T47D (cell line): ENCODE measurements at regions not wholly inside any gene's neighbourhood (a gene's known extent, or its start where the extent isn't known, plus 50 kb on each side); places are given as distances from the start of the nearest gene placed in this dataset.
A peak's percentile ranks its signal among the peaks of the same experiment; 100 is the strongest.

Source experiments
- DNase-seq, 2 experiments: peaks; one replicate each; pipeline versions ENCODE4 v3.0.0 to v3.0.0-alpha.2; 2011 to 2012; ENCODE audit warnings: low read depth in 1 of 2, low spot score in 1 of 2
- JUND ChIP-seq: IDR thresholded peaks from 2 replicates; pipeline ENCODE4 v1.6.1; 2012; ENCODE audit warnings: low read depth
- in situ Hi-C: cut with HindIII; loops from 2 replicates; pipeline ENCODE4 v1.10.0; 2016; ENCODE audit warnings: low sequenced_read_pairs, low pct_unique_long_range_greater_than_20kb

- no peak for DNase-seq
- in situ Hi-C loops: no loop called here
- no peak for TF ChIP-seq JUND
Observed at GRCh38 chr17:72005332-72006163, 115.3 kb upstream of the SOX9 start.

GRCh38 chr17:72008236-72008876 is 112.5 kb upstream of the SOX9 start:
- DNase-seq: no peak
- in situ Hi-C loops: no loop called here

GRCh38 chr17:72011561-72011960 is 109.3 kb upstream of the SOX9 start:
- in situ Hi-C loops: no loop called here
- DNase-seq: peak in 1 of 2 experiments; percentile 9
- no peak for TF ChIP-seq JUND

More at GRCh38 chr17:72008236-72008876, 112.5 kb upstream of the SOX9 start:
- no peak for TF ChIP-seq JUND

GRCh38 chr17:72021417-72022041 is 99.3 kb upstream of the SOX9 start:
- DNase-seq: no peak
- in situ Hi-C loops: no loop called here
- no peak for TF ChIP-seq JUND

- no peak for DNase-seq
- in situ Hi-C loops: no loop called here
- no peak for TF ChIP-seq JUND
Observed at GRCh38 chr17:72022328-72023275, 98.2 kb upstream of the SOX9 start.

DNA sequence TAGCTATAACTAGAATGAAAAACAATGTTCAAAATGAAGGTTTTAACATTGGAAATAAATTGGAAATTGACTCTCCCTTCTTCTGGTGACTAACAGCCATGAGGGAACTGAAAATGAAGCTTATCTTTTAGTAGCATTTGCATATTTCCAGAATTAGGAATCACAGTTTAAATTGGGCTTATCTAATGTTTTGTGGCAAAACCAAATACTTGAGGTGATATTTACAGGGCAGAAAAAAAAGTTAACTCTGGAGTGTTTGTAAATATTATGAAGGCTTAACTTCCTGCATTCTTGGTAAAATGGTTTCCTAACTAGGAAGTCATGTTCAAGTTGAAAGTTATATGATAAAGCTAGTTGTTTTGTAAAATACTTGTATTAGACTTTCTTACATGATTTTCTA is 96.4 kb upstream of the SOX9 start:
- in situ Hi-C loops: no loop called here
- TF ChIP-seq JUND: no peak
- DNase-seq: no peak

DNA sequence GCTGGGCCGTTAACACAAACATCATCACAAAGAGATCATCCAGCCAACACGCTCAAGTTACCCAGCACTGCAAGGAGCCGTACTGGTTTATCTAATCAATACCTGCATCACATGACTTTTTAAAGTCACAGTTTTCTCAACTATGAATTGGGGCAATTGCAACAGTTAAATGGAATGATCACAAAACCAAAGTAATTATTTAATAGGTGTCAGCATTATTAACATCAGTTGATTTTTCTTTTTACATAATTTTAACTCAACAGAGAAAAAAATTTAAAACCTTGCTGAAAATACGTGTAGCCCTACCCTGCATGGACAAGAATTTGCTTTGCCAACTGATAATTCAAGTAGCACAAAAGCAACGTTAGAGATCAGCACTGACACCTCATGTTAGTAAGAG is 95.7 kb upstream of the SOX9 start:
- no peak for TF ChIP-seq JUND
- in situ Hi-C loops: no loop called here
- DNase-seq: no peak

DNA sequence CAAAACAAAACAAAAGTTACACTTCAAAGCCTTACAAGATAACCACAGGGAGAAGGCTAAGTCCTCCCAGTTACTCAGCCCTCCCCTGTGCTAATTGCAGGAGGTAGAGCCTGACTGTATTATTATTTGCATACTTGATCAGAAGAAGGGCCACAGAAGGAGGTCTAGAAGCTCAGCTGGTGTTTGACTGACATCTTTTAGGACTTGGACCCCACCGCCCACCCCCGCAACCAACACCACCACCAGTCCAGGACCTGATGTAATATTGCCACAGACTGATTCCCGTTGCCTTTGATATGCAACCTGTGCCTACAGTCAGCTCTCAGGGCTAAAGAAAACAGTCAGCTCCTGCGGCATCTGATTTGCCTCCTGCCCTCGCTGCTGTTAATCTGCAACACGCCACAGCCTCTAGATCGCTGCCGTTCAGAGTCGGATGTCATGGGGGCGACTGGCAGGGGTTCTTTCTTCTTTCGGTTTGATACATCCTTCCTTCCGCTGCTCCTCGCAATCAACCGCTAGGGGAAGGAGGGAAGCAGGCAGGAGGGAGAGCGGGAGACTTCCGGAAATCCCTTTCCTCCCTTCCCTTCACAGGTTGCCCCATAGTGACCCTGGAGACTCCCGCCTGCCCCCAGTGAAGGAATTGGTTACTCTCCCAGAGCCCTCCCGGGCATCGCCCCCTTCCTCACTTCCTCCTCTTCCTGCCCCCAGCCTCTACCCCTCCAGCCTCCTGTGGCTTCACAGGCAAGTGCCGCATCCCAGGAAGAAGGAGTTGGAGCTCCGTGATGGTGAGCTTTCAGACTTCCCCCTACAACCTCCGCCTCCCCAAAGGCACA is 90.5 kb upstream of the SOX9 start:
- peak; percentile 29 to 61 for DNase-seq
- in situ Hi-C loops: no loop called here
- no peak for TF ChIP-seq JUND

GRCh38 chr17:72031219-72031884 is 89.5 kb upstream of the SOX9 start:
- in situ Hi-C loops: no loop called here
- DNase-seq: no peak
- TF ChIP-seq JUND: no peak

DNA sequence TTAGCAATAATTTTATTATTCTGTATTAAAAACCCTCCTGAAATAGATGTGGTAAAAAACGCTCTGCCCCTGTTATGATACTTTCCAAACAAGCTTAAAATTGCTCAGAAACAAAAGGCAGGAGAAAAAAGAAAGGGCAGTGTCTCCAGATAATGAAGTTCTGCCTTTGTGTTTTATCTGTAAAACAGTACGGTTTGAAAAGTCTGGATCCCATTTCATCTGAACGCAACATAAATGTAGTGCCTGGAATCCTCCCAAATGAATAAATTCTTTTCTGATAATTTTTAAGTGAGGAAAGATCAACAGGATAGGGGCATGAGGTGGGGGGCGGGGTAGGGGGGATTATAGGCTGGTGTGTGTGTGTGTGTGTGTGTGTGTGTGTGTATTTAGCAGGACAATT is 87.5 kb upstream of the SOX9 start:
- no peak for TF ChIP-seq JUND
- no peak for DNase-seq
- in situ Hi-C loops: no loop called here

DNA sequence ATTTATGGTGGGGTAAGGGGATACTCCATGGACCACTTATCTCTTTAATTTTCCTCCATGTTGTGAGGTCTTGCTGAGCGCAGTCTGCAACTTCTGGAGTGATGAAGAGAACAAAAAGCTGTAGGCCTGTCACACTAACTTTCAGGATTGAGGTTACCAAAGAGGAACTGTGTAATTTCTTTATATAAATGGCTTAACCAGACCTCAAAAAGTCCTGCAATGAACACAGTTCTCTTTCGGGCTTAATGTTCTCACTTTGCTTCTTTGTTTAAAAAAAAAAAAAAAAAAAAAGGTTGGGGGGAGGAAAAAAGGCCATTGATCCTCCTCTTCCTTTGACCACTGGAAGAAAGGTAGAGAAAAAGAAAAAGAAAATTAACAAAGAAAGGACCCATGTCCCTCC is 86.8 kb upstream of the SOX9 start:
- TF ChIP-seq JUND: no peak
- in situ Hi-C loops: no loop called here
- DNase-seq: no peak

DNA sequence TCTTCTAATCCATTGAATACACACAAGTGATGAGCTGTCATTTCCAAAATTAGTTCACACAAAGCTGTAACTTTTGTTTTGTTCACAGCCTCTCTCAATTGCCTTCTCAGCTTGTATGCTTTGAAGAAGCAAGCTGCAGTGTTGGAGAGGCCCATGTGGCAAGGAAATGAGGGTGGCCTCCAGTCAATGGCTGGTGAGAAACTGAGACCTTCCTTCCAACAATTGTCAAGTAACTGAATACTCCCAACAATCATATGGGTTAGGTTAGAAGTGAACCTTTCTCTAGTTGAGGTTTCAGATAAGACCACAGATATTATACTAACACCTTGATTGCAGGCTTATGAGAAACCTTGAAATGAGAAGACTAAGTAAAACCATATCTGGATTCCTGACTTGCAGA is 82.4 kb upstream of the SOX9 start:
- no peak for TF ChIP-seq JUND
- in situ Hi-C loops: no loop called here
- no peak for DNase-seq
